NT2/D1 (cell line): ENCODE measurements at regions not wholly inside any gene's neighbourhood (a gene's known extent, or its start where the extent isn't known, plus 50 kb on each side); places are given as distances from the start of the nearest gene placed in this dataset.

Experiments
- DNase-seq: peaks from one replicate; pipeline ENCODE4 v3.0.0-alpha.2; 2011; ENCODE audit warnings: low read depth, low spot score
- H3K27me3 ChIP-seq: 2 replicates; pipeline ENCODE4 v1.6.0; 2011; ENCODE audit warnings: mild to moderate bottlenecking; ENCODE audit not compliant: insufficient read length, insufficient read depth
- H3K36me3 ChIP-seq: 2 replicates; pipeline ENCODE4 v1.6.1; 2011; ENCODE audit warnings: mild to moderate bottlenecking, low read length, mixed read lengths; ENCODE audit not compliant: insufficient read depth, insufficient read length
- H3K4me1 ChIP-seq: 2 replicates; pipeline ENCODE4 v1.5.1; 2011; ENCODE audit not compliant: insufficient read depth, insufficient read length
- H3K4me3 ChIP-seq: 2 replicates; pipeline ENCODE4 v1.5.1; 2011; ENCODE audit warnings: low read depth; ENCODE audit not compliant: insufficient read length
- H3K9ac ChIP-seq: 2 replicates; pipeline ENCODE4 v1.6.0; 2011; ENCODE audit warnings: low read depth; ENCODE audit not compliant: insufficient read length
- H3K9me3 ChIP-seq: 2 replicates; pipeline ENCODE4 v1.5.1; 2011; ENCODE audit warnings: mild to moderate bottlenecking, low read length; ENCODE audit not compliant: insufficient read depth
- SUZ12 ChIP-seq: IDR thresholded peaks from 2 replicates; pipeline ENCODE4 v1.6.1; 2011; ENCODE audit not compliant: insufficient read length, insufficient read depth; ENCODE audit errors: extremely low read depth
- YY1 ChIP-seq: IDR thresholded peaks from 2 replicates; pipeline ENCODE4 v1.6.1; 2011; ENCODE audit not compliant: insufficient read length, insufficient read depth
- ZNF274 ChIP-seq: IDR thresholded peaks from 2 replicates; pipeline ENCODE4 v1.6.1; 2011; ENCODE audit warnings: mild to moderate bottlenecking, low read depth, low read length

GRCh38 chr3:98972720-98973119 is 71.2 kb upstream of the DCBLD2 start:
- H3K9ac ChIP-seq: no peak overlapping the region
- H3K4me3 ChIP-seq: no peak overlapping the region
- no peaks in the 10 kb centered on the region for H3K27me3 ChIP-seq
- no peak for TF ChIP-seq YY1
- TF ChIP-seq SUZ12: no peak
- TF ChIP-seq ZNF274: no peak
- no peaks in the 10 kb centered on the region for H3K9me3 ChIP-seq
- H3K4me1 ChIP-seq: no peaks in the 10 kb centered on the region
- no peak for DNase-seq
- no peaks in the 10 kb centered on the region for H3K36me3 ChIP-seq

- no peak for TF ChIP-seq ZNF274
- no peak for TF ChIP-seq SUZ12
- TF ChIP-seq YY1: no peak
Observed at GRCh38 chr3:98972155-98972554, 70.7 kb upstream of the DCBLD2 start.

DNA sequence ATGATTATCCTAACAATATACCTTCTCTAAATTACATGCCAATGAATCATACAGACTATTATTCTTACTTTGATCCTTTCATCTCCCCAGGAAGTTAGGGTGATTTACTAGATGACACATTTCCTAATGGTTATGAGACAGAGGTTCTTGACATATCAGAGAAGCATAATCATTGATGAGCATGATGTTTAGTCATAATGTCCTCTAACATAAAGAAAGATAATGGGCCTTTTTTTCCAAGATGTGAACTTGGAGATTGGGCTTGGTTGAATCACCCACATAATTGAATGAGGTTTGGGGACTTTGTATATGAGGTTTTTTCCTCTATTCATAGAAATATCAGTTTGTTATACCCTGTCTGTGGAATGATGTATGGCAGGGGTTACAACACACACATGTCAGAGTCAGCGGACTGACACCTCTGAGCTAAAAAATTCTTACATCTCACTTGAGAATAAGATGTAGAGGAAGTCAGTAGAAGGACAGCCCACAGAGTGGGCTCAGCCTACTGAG is 69.7 kb upstream of the DCBLD2 start:
- no peak for DNase-seq
- no peaks in the 10 kb centered on the region for H3K4me1 ChIP-seq
- H3K9ac ChIP-seq: no peak overlapping the region
- no peak overlapping the region for H3K4me3 ChIP-seq
- H3K27me3 ChIP-seq: no peaks in the 10 kb centered on the region
- H3K9me3 ChIP-seq: no peaks in the 10 kb centered on the region
- TF ChIP-seq YY1 (no peak), ZNF274 (no peak), SUZ12 (no peak)
- no peaks in the 10 kb centered on the region for H3K36me3 ChIP-seq

More at GRCh38 chr3:98972155-98972554, 70.7 kb upstream of the DCBLD2 start:
- Histone ChIP-seq H3K9me3 (no peaks in the 10 kb centered on the region), H3K27me3 (no peaks in the 10 kb centered on the region), H3K4me1 (no peaks in the 10 kb centered on the region), H3K36me3 (no peaks in the 10 kb centered on the region), H3K4me3 (no peak overlapping the region), H3K9ac (no peak overlapping the region)
- DNase-seq: no peak

DNA sequence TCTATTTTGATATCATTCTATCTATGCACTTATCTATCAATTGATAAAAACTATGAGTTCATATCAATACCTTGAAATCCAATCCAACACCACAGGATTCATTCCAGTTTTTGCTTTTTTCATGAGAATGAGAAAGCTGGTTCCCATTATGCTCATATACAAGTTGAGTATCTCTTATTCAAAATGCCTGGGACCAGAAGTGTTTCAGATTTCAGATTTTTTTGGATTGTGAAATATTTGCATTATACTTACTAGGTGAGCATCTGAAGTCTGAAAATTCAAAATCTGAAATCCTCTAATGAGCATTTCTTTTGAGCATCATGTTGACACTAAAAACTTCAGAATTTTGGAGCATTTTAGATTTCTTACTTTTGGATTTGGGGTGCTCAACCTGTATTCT is 67.8 kb upstream of the DCBLD2 start:
- Histone ChIP-seq H3K36me3 (no peaks in the 10 kb centered on the region), H3K4me1 (no peaks in the 10 kb centered on the region), H3K4me3 (no peak overlapping the region), H3K27me3 (no peaks in the 10 kb centered on the region), H3K9ac (no peak overlapping the region), H3K9me3 (no peaks in the 10 kb centered on the region)
- DNase-seq: no peak
- no peak for TF ChIP-seq ZNF274
- no peak for TF ChIP-seq SUZ12
- no peak for TF ChIP-seq YY1

- no peaks in the 10 kb centered on the region for H3K4me1 ChIP-seq
- TF ChIP-seq SUZ12: no peak
- TF ChIP-seq ZNF274: no peak
- no peak for TF ChIP-seq YY1
Observed at GRCh38 chr3:98968824-98969223, 67.3 kb upstream of the DCBLD2 start.

DNA sequence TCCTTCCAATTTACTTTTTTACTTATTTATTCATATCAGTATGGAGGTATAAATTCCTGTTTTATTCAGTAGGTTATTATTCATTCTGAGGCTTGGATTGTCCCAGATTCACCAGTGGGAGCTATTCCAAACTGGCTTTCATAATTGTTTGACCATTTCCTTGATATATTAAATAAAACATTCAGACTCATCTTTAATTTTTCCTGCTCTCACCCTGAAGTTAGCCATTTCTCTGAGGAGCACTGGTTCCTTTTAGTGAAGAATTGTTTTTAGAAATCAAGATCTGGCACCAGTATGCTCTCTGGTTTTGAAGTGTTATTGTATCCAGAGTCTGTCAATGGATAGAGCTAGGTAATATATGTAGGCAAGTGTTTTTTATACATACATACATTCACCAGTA is 66.9 kb upstream of the DCBLD2 start:
- H3K9ac ChIP-seq: no peak overlapping the region
- no peak for TF ChIP-seq SUZ12
- no peak for TF ChIP-seq ZNF274
- TF ChIP-seq YY1: no peak
- no peak overlapping the region for H3K4me3 ChIP-seq

More at GRCh38 chr3:98968824-98969223, 67.3 kb upstream of the DCBLD2 start:
- Histone ChIP-seq H3K27me3 (no peaks in the 10 kb centered on the region), H3K36me3 (no peaks in the 10 kb centered on the region), H3K4me3 (no peak overlapping the region), H3K9me3 (no peaks in the 10 kb centered on the region), H3K9ac (no peak overlapping the region)
- DNase-seq: no peak

DNA sequence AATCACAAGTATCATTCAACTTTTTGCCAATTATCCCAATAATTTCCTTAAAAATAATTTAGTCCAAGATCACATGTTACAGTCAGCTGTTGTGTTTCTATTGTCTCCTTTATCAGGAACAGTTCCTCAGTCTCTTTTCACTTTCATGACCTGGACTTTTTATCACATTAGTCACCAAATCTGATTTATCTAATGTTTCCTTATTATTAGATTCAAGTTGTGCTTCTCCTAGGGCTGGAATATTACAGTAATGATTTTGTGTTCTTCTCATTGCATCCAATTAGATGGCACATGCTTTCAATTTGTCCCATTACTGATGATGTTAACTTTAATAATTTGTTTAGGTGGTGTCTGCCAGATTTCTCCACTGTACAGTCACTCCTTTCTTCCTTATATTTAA is 66.3 kb upstream of the DCBLD2 start:
- no peak overlapping the region for H3K9ac ChIP-seq
- no peaks in the 10 kb centered on the region for H3K36me3 ChIP-seq
- H3K9me3 ChIP-seq: no peaks in the 10 kb centered on the region
- no peaks in the 10 kb centered on the region for H3K27me3 ChIP-seq
- TF ChIP-seq SUZ12 (no peak), ZNF274 (no peak), YY1 (no peak)
- no peak overlapping the region for H3K4me3 ChIP-seq
- H3K4me1 ChIP-seq: no peaks in the 10 kb centered on the region
- DNase-seq: no peak

More for the DNA sequence above, 66.9 kb upstream of the DCBLD2 start:
- Histone ChIP-seq H3K9me3 (no peaks in the 10 kb centered on the region), H3K4me1 (no peaks in the 10 kb centered on the region), H3K27me3 (no peaks in the 10 kb centered on the region), H3K36me3 (no peaks in the 10 kb centered on the region)
- no peak for DNase-seq
